OCI-LY1 (cell line): ENCODE measurements at regions not wholly inside any gene's neighbourhood (a gene's known extent, or its start where the extent isn't known, plus 50 kb on each side); places are given as distances from the start of the nearest gene placed in this dataset.

ENCODE experiments used
- H2AFZ ChIP-seq: fragments of 200-600 bp; sonication (generic), shearing (Covaris generic); 2 replicates; pipeline ENCODE4 v1.6.0; 2014; ENCODE audit warnings: antibody characterized with exemption, mild to moderate bottlenecking, low read length
- H3F3A ChIP-seq: fragments of 200-600 bp; sonication (generic), shearing (Covaris generic); 2 replicates; pipeline ENCODE4 v1.6.0; 2014; ENCODE audit warnings: mild to moderate bottlenecking, antibody characterized with exemption, low read length, moderate library complexity; ENCODE audit not compliant: insufficient read depth
- H3K27ac ChIP-seq: fragments of 200-600 bp; sonication (generic); 2 replicates; pipeline ENCODE4 v1.5.1; 2014; ENCODE audit warnings: low read length, mixed run types, mild to moderate bottlenecking, low read depth; ENCODE audit not compliant: poor library complexity, severe bottlenecking
- H3K27me3 ChIP-seq: fragments of 200-600 bp; sonication (generic); 2 replicates; pipeline ENCODE4 v1.6.0; 2014; ENCODE audit warnings: antibody characterized with exemption, mild to moderate bottlenecking, low read length, moderate library complexity; ENCODE audit not compliant: insufficient read depth
- H3K36me3 ChIP-seq: fragments of 200-600 bp; sonication (generic); 2 replicates; pipeline ENCODE4 v1.6.1; 2014; ENCODE audit warnings: mild to moderate bottlenecking, antibody characterized with exemption, low read length, moderate library complexity, mixed read lengths; ENCODE audit not compliant: insufficient read depth
- H3K4me1 ChIP-seq: fragments of 200-600 bp; sonication (generic); 2 replicates; pipeline ENCODE4 v1.5.1; 2014; ENCODE audit warnings: mild to moderate bottlenecking, low read length, moderate library complexity; ENCODE audit not compliant: insufficient read depth, severe bottlenecking
- H3K4me2 ChIP-seq: fragments of 200-600 bp; sonication (generic), shearing (Covaris generic); 2 replicates; pipeline ENCODE4 v1.6.1; 2014; ENCODE audit warnings: low read length
- H3K4me3 ChIP-seq: fragments of 200-600 bp; sonication (generic); 2 replicates; pipeline ENCODE4 v1.5.1; 2014; ENCODE audit warnings: low read length, low read depth, mild to moderate bottlenecking, mixed read lengths; ENCODE audit not compliant: poor library complexity, severe bottlenecking
- H3K79me2 ChIP-seq: fragments of 200-600 bp; shearing (Covaris generic); 2 replicates; pipeline ENCODE4 v1.6.1; 2016; ENCODE audit warnings: mixed run types, low read length, mixed read lengths; ENCODE audit not compliant: insufficient read depth
- H3K9ac ChIP-seq: fragments of 200-600 bp; sonication (generic), shearing (Covaris generic); 2 replicates; pipeline ENCODE4 v1.6.1; 2014; ENCODE audit warnings: mild to moderate bottlenecking, low read length, mixed read lengths
- H3K9me2 ChIP-seq: fragments of 200-600 bp; sonication (generic), shearing (Covaris generic); 2 replicates; pipeline ENCODE4 v1.6.1; 2014; ENCODE audit warnings: low read depth, mild to moderate bottlenecking, low read length, mixed read lengths
- H3K9me3 ChIP-seq: fragments of 200-600 bp; shearing (Covaris generic); 2 replicates; pipeline ENCODE4 v1.6.1; 2014; ENCODE audit warnings: low read length, mixed read lengths
- H4K20me1 ChIP-seq: fragments of 200-600 bp; sonication (generic), shearing (Covaris generic); 2 replicates; pipeline ENCODE4 v1.6.0; 2016; ENCODE audit warnings: mild to moderate bottlenecking, low read length; ENCODE audit not compliant: insufficient read depth
- EZH2 ChIP-seq: fragments of 200-600 bp; sonication (generic), shearing (Covaris generic); IDR thresholded peaks from 2 replicates; pipeline ENCODE4 v1.8.0; 2017; ENCODE audit warnings: borderline replicate concordance, mixed run types, mild to moderate bottlenecking, antibody characterized with exemption, low read length, moderate library complexity, mixed read lengths
- TF ChIP-seq, protein P1 (sequence below): fragments of 200-600 bp; sonication (generic), shearing (Covaris generic); IDR thresholded peaks from 2 replicates; pipeline ENCODE4 v1.5.1; 2017; ENCODE audit warnings: mild to moderate bottlenecking, antibody characterized with exemption, low read length, moderate library complexity, mixed read lengths

DNA sequence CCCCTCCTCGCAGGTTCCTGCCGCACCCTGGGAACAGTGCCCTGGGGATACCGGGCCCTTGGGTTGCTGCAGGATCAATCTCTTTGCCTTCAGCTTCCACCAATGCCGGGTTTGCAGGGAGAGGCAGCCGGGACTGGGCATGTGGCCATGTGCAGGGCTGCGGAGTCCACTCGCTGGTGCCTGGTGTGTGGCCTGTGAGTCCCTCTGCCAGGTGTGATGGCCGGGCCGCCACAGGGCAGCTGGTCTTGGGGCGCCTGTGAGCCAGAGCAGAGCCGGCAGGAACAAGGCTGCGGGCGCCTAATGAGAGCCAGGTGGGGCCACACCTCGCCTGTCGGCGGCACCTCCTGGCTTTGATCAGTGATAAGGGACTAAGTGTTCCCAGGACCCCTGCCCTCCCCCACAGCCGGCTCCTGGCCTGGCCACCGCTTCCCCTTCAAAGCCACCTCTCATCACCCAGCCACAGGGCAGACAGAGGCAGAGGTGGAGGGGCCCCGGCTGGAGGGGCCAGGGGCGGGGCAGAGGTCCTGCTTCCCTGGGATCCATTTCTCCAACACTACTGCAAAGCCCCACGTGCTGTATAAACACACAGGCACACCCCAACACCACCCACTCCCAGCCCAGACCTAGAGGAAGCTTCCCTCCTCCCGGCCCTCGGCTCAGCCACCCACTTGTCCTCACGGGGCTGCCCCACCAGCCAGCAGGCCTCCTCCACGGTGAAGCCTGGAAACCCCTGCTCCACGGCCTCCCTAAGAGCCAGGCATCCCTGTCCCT, 132.7 kb downstream of the CPZ start:
- TF ChIP-seq EZH2: no peak
- TF ChIP-seq, protein P1, sequence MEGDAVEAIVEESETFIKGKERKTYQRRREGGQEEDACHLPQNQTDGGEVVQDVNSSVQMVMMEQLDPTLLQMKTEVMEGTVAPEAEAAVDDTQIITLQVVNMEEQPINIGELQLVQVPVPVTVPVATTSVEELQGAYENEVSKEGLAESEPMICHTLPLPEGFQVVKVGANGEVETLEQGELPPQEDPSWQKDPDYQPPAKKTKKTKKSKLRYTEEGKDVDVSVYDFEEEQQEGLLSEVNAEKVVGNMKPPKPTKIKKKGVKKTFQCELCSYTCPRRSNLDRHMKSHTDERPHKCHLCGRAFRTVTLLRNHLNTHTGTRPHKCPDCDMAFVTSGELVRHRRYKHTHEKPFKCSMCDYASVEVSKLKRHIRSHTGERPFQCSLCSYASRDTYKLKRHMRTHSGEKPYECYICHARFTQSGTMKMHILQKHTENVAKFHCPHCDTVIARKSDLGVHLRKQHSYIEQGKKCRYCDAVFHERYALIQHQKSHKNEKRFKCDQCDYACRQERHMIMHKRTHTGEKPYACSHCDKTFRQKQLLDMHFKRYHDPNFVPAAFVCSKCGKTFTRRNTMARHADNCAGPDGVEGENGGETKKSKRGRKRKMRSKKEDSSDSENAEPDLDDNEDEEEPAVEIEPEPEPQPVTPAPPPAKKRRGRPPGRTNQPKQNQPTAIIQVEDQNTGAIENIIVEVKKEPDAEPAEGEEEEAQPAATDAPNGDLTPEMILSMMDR: no peak
- no peak overlapping the region for H2AFZ ChIP-seq
- H3K9me3 ChIP-seq: no peaks in the 10 kb centered on the region
- H3K27me3 ChIP-seq: no peaks in the 10 kb centered on the region
- H3K4me3 ChIP-seq: no peak overlapping the region
- H4K20me1 ChIP-seq: no peaks in the 10 kb centered on the region
- no peaks in the 10 kb centered on the region for H3K36me3 ChIP-seq
- H3K79me2 ChIP-seq: no peaks in the 10 kb centered on the region
- no peaks in the 10 kb centered on the region for H3K9me2 ChIP-seq
- no peaks in the 10 kb centered on the region for H3F3A ChIP-seq
- H3K27ac ChIP-seq: no peak overlapping the region
- H3K4me1 ChIP-seq: no peaks in the 10 kb centered on the region
- H3K4me2 ChIP-seq: no peak overlapping the region
- no peak overlapping the region for H3K9ac ChIP-seq

DNA sequence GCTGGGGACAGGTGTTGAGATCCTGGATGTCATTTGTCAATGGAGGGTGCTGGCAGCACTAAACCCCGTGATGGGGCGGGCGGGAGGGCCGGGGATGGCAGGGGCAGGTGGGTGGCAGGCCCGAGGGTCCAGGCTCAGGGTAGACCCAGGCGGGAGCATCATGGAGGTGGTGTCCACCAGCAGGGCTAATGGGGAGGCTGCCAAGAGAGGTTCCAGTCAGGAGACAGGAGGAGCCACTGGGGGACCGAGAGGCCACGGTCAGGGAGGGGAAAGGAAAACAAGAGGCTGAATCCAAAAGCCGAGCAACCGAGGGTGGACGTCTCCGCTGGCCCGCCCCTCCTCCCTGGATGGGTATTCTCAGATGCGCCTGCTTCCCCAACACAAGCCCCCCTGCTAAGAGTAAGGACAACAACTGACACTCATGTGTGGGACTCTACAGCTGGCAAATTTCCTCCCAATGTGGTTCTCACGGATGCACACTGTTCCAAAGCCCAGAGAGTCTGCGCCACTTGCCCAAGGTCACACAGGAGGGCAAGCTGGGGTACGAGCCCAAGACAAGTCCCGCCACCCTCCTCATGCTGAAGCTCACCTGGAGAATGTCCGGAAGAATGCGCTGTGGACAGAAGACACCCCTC, 132.0 kb downstream of the CPZ start:
- H3K36me3 ChIP-seq: no peaks in the 10 kb centered on the region
- H3K9me2 ChIP-seq: no peaks in the 10 kb centered on the region
- no peaks in the 10 kb centered on the region for H3K4me1 ChIP-seq
- no peaks in the 10 kb centered on the region for H4K20me1 ChIP-seq
- H3K27ac ChIP-seq: no peak overlapping the region
- H3K27me3 ChIP-seq: no peaks in the 10 kb centered on the region
- H3F3A ChIP-seq: no peaks in the 10 kb centered on the region
- H3K4me3 ChIP-seq: no peak overlapping the region
- no peak overlapping the region for H2AFZ ChIP-seq
- no peak for TF ChIP-seq EZH2
- TF ChIP-seq, protein P1: no peak
- no peaks in the 10 kb centered on the region for H3K9me3 ChIP-seq
- H3K9ac ChIP-seq: no peak overlapping the region
- no peaks in the 10 kb centered on the region for H3K79me2 ChIP-seq
- H3K4me2 ChIP-seq: no peak overlapping the region

DNA sequence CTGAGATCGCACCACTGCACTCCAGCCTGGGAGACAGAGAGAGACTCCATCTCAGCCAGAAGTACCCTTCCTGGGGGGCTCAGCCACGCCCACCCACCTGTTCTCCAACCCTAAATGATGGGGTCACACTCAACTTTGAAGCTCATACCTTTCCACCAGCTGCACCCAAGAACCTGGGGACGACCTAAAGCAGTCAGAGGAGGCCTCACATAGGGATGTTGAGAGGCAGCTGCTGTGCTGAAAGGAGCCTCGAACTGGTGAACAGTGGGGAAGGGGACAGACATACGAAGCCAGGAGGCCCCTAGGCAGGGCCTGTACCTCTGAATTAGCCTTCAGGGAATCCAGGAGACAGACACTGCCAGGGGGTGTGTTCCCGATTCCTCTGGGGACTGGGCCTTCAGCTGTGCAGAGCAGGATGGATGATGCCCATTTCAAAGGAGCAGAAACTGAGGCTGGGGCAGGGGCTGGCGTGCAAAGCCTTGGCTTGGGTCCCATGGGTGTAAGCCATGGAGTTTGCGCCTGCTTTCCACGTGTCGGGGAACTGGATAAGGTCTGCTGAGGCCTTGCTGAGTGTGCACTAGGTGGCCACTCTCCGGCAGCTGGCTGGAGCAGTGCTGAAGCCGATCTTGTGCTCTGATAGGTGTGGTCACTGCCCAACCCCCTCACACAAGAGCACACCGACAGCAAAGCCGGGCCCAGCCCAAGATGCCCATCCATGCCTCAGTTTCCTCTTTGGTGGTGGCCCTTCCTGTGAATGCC, 130.8 kb downstream of the CPZ start:
- no peaks in the 10 kb centered on the region for H3K27me3 ChIP-seq
- TF ChIP-seq, protein P1: no peak
- TF ChIP-seq EZH2: no peak

More for the DNA sequence above, 130.8 kb downstream of the CPZ start:
- Histone ChIP-seq H3F3A (no peaks in the 10 kb centered on the region), H3K4me2 (no peak overlapping the region), H3K36me3 (no peaks in the 10 kb centered on the region), H3K4me3 (no peak overlapping the region), H3K9me3 (no peaks in the 10 kb centered on the region), H3K79me2 (no peaks in the 10 kb centered on the region), H3K9me2 (no peaks in the 10 kb centered on the region), H2AFZ (no peak overlapping the region), H3K4me1 (no peaks in the 10 kb centered on the region), H3K9ac (no peak overlapping the region), H3K27ac (no peak overlapping the region), H4K20me1 (no peaks in the 10 kb centered on the region)
